Astrocyte of the spinal cord (primary cell): ENCODE measurements at regions not wholly inside any gene's neighbourhood (a gene's known extent, or its start where the extent isn't known, plus 50 kb on each side); places are given as distances from the start of the nearest gene placed in this dataset.

Experiments used
- DNase-seq: peaks from one replicate; pipeline ENCODE4 v3.0.0; 2011; ENCODE audit warnings: low read depth, low spot score
- H3K4me3 ChIP-seq: 2 replicates; pipeline ENCODE4 v1.5.1; 2011; ENCODE audit warnings: low read depth, mild to moderate bottlenecking, low read length, moderate library complexity
- CTCF ChIP-seq: IDR thresholded peaks from 2 replicates; pipeline ENCODE4 v1.5.1; 2012; ENCODE audit warnings: low read depth, mild to moderate bottlenecking, low read length, inconsistent platforms
- in situ Hi-C: cut with HindIII; loops from 2 replicates; pipeline ENCODE4 v1.10.0; 2017; ENCODE audit warnings: low sequenced_read_pairs

DNA sequence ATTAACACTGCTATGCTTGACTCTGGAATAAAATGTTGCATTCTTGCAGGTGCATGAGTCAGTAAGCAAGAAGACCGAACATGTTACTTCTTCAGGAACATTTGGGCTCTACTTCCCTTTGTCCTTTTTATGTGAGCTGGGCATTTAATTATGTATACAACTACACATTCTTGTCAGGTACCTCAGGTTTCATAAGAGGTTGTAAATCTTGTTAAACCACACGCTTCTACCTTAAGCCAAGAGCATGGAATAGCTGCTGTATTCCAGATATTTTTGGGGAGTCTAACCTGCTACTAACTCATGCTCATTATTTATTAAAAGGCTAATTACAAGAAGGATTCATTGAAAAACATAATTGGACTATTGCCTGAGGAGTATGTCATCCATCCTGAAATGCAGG, 414.2 kb upstream of the KLF6 start:
- TF ChIP-seq CTCF, result no peak
- DNase-seq, result no peak
- in situ Hi-C loops, result no loop called here
- no peak overlapping the region for H3K4me3 ChIP-seq

GRCh38 chr10:4198216-4198615, 413.2 kb upstream of the KLF6 start:
- TF ChIP-seq CTCF, result no peak
- in situ Hi-C loops, result no loop called here
- no peak overlapping the region for H3K4me3 ChIP-seq
- DNase-seq, result no peak

- in situ Hi-C loops, result no loop called here
Measured at GRCh38 chr10:4197676-4198075, 412.7 kb upstream of the KLF6 start.

DNA sequence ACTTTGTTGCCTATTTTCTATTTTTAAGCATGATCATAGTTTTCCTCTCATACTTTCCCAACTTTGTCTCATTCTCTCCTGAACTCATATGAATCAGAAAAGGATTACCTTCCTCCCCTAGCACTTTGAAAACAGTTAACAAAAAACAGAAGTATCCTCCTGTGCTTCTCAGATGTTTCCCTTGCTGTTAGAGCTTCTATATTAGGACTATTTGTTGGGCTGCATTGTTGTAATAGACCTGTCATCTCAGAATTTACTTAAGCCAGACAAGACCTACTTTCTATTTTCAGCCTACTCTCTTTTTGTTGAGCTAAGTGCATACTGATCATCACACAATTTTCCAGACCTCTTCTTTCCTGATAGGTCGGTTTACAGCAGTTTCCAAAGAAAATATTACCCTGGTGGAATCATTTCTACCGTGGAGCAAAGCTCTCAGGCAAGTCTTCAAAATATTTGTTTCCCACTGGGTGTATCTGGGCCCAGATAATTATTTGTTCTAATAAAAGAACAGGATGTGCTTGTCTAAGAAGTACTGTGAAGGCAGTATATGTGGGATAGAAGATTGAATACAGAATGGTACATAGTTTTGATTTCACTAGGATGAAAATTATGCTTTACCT, 411.9 kb upstream of the KLF6 start:
- no peak for TF ChIP-seq CTCF
- in situ Hi-C loops, result no loop called here
- peak; percentile 54 for DNase-seq
- H3K4me3 ChIP-seq, result no peak overlapping the region

More at GRCh38 chr10:4197676-4198075, 412.7 kb upstream of the KLF6 start:
- H3K4me3 ChIP-seq, result no peak overlapping the region
- DNase-seq, result no peak
- TF ChIP-seq CTCF, result no peak

- in situ Hi-C loops, result no loop called here
- no peak for TF ChIP-seq CTCF
- no peak for DNase-seq
- no peak overlapping the region for H3K4me3 ChIP-seq
Measured at GRCh38 chr10:4196183-4196582, 411.2 kb upstream of the KLF6 start.

GRCh38 chr10:4195213-4195612, 410.2 kb upstream of the KLF6 start:
- no peak for TF ChIP-seq CTCF
- peak; percentile 29 for DNase-seq
- in situ Hi-C loops, result no loop called here
- H3K4me3 ChIP-seq, result no peak overlapping the region

DNA sequence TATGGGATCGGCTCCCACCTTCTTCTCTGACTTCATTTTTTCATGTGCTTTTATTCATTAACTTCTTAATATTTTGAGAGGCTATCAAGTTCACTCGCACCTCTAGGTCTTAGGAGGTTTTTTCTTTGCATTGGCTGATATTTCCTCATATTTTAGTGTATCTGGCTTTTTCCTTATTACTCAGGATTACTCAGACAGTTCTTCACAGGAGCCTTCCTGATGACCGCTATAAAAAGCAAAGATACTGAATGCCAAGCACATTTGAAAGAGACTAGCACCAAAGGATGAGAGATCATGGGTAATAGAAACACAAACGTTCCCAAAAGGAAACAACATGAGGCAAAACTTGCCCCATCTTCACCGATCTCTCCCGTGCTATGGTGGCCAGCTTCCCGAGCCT, 409.2 kb upstream of the KLF6 start:
- in situ Hi-C loops, result no loop called here
- TF ChIP-seq CTCF, result no peak
- H3K4me3 ChIP-seq, result no peak overlapping the region
- DNase-seq, result no peak
